Glomerular endothelial cell (primary cell): ENCODE measurements at regions not wholly inside any gene's neighbourhood (a gene's known extent, or its start where the extent isn't known, plus 50 kb on each side); places are given as distances from the start of the nearest gene placed in this dataset.
"Not testable (repeated sequence)": the region's sequence is repeated elsewhere in the genome, so short reads cannot be mapped to it uniquely, and the experiment has no call there.

ENCODE experiments used
- DNase-seq: peaks from one replicate; pipeline ENCODE4 v3.0.0-alpha.2; 2011; ENCODE audit warnings: low read depth, low spot score; ENCODE audit errors: extremely low read depth

DNA sequence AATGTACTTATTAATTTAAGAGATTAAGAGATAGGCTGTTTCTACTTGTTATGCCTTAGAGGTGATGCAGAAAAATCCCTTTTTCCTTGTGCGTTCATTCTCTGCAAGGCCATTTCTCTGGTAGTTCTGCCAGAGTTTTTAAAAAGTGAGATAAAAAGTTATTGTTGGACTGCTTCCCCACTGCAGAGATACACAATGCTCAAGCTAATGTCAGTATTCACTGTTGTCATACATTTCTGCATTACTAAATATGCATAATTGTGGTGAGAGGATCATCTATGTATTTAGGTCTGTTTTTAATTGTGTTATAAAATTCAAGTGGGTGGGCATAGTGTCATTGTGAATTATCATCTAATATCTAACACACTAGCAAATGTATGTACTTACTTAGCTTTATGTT lies 600.4 kb downstream of the HTR1B start:
- DNase-seq = no peak

DNA sequence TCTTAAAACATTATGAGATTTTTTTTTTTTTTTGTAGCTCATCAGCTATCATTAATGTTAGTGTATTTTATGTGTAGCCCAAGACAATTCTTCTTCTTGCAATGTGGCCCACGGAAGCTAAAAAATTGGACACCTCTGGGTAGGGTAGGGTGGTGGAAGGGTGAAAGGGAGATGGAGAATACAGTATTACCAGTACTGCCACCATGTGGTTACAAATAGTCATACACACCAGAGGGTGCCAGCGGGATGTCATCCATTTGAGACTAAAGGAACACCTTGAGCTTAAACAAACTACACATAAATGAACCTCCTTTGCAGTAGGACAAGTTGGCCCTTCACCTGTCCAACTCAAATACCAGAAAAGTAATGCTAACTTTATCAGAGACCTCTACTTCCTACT lies 601.9 kb downstream of the HTR1B start:
- DNase-seq = no peak

DNA sequence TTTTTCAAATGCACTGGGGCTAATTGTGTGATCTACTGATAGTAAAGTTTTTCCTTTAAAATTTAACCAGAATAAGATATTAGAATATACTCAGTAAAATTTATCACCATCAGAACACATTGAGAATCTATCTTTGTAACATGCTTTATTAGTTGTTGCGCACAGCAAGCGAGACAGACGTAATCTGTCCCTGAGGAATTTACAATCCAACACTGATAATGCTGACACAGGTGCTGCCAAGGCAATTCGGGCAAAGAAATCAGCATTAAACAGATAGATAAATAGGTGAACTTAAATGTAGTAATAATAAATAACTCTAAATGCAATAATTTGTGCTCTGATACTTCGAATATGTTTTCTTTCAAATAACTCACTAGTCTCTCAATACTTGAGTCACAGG lies 607.2 kb downstream of the HTR1B start:
- no peak for DNase-seq

DNA sequence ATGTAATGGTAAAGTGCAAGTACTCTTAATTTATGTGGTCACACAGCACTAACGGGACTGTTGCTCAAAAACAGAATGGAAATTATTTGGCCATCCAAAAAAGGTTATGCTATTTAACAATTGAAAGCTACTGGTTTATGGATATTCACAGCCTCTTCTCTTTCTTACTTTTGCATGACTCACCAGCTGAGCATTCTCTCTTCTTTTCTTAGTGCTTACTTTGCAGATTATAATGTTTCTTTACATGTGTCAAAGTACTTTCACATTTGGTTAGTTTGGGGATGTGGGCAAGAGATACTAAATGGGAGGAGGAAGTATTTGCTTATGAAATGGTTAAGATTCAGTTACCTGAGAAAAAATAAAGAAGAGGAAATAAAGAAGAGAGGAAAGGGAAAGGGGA lies 610.5 kb downstream of the HTR1B start:
- no peak for DNase-seq

DNA sequence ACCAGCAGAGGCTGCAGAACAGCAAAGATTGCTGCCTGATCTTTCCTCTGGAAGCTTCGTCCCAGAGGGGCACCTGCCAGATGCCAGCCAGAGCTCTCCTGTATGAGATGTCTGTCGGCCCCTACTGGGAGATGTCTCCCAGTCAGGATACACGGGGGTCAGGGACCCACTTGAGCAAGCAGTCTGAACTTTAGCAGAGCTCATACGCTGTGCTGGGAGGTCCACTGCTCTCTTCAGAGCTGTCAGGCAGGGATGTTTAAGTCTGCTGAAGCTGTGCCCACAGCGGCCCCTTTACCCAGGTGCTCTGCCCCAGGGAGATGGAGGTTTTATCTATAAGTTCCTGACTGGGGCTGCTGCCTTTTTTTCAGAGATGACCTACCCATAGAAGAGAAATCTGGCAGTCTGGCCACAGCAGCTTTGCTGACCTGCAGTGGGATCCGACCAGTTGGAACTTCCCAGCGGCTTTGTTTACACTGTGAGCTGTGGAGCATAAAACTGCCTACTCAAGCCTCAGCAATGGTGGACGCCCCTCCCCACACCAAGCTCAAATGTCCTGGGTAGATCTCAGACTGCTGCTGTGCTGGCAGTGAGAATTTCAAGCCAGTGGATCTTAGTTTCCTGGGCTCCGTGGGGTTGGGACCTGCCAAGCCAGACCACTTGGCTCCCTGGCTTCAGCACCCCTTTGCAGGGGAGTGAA lies 613.9 kb downstream of the HTR1B start:
- not testable (repeated sequence) for DNase-seq

DNA sequence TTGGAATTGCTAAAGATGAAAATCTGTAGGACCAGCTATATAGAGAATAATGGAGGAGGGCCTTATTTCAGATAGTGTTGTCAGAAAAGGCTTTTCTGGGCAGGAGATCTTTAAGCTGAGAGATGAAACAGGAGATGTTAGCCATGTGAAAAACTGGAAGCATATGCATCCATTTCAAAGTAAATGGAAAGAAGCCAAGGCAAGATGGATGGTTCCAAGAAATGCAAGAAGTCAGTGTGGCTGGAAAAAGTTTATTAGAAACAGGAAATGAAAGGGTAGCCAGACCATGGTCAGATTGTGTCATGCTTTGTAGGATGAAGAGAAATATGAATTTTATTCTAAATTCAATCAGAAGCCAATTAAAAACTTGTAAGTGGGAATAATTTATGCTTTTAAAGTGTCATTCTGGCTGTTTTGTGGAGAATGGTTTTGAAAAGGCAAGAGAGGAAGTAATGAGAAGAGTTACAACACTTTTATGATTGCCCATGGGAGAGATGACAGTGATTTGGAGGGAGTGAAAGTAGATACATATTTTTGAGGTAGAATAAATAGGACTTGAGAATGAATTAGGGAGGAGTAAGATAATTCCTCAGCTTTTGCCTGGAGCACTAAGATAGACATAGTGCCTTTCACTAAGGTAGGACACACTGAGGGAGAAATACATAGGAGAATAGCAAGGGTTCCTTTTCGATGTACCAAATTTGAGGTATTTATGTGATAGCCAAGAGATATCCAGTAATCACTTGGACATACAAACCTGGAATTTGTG lies 620.1 kb downstream of the HTR1B start:
- no peak for DNase-seq

DNA sequence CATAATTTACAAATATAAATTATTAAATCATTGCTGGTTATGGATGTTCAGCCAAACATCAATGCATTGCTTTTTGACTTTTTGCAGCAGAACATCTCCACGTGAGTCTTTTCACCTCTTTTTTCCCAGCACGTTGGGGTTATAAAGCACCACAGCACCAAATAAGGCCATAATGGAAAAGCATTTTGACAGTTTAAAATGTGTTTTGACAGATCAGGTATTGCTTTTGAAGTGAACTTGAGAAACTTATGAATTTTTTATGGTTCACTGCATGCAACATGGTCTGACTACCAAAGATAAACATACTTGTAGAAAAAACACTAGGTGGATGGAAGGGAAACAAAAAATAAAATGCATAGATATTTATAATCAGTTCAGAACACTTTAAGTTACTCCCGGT lies 622.4 kb downstream of the HTR1B start:
- no peak for DNase-seq

DNA sequence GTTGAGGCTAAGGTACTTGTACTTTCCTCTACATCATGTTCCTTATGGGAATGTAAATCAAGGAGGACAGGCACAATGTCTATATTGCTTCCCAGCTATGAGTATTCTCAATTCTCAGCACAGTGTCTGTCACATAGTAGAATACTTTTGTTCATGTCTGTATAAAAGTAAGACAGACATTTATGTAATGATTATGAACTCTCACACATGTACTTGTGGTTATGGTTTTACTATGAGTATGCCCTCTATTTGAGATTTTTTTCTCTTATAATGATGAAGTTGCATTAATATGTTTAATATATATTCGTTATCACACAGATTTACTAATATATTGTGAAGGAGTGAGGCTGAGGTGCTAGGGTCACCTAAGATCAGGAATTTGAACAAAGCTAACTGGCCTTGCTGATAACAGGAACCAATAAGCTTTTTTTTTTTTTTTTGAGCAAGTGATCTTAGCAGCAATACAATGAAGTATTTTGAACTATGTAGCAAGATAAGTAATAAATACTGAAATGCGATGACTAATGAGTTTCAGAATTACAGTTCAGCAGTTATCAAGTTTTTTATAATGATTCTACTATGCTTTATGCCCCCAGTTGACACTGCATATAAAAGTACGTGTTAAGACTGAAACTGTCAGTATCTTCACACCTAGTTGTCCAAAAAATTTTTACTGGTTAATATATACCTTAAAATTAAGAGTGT lies 623.1 kb downstream of the HTR1B start:
- DNase-seq = no peak

DNA sequence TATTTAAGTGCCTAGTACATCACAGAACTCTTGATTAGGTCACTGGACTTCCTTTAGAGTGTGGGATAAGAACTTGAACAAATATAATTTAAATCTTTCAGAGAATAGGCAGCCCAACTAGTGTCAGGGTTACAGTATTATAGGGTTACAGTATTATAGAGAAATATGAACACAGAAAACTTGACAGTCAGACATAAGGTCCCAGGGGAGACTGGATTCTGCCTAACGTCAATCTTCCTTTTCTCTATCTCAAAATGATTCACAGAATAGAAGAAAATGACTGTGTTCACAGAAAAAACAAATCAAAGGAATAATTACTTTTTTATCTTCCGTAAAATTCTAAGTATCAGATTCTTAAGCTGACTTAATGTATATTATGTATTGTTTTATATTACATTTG lies 623.8 kb downstream of the HTR1B start:
- DNase-seq = no peak

DNA sequence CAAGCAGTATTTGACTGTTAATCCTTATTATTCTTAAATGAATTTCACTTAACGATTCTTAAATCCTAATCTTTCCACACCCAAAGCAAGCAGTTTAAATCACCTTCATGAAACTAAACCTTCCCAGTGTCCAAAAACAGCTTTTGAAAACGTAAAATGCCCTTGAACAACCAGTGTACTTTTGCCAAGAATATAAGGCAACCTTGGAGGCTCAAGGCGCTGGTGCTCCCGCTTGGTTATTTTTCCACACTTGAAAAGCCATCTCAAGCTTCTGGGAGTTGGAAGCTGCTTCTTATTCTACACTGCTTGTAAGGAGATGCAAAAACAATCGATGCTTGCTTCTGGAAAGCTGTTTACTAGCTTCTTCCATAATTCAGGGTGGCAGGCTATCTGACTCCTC lies 625.7 kb downstream of the HTR1B start:
- no peak for DNase-seq

DNA sequence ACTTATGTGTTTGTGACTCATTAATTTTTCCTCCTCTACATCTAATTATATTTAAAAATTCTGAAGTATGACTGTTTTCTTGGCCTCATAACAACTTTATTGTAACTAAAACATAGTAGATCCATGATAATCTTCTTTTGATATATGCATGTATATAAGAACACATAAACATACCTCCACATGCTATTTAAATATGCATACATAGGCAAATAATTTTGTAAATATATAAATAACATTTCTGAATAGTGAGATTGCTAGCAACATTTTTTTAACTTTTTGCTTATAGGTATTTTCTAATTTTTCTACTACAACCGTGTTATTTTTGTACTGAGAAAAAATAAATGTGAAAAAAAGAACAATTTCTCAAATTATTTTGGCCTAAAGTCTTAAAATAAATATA lies 627.6 kb downstream of the HTR1B start:
- no peak for DNase-seq

DNA sequence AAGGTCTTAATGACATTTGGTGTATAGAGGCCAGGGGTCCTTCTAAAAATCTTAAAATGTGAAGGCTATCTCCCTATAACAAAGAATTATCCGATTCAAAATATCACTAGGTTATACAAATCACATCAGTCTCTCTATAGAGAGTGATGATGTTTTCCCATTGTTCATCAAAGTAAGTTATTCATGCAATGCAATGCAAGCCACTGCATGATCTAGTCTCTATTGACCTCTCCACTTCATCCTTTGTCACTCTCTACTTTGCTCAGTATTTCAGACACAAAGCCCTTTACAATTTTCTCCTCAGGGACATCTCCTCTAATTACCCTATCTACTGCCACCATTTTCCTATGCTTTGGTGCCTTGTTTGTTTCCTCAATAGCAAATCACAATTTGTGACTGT lies 628.0 kb downstream of the HTR1B start:
- DNase-seq = no peak

DNA sequence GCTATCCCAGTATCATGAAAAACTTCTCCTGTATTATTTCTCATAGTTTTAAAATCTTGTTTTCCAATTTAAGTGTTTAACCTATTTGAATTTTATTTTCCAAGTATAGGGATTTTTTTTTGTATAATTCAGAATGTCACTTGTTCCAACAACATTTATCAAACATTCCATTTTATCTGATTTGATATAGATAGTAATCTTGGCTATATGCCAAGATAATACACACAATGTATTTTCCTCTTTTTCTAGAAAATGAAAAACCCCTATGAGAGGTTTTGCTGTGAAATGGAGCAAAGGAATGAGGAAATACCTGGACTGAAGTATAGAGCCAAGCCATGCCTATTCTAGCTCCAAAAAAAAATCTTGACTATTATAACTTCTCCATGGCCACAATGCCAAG lies 628.9 kb downstream of the HTR1B start:
- no peak for DNase-seq

DNA sequence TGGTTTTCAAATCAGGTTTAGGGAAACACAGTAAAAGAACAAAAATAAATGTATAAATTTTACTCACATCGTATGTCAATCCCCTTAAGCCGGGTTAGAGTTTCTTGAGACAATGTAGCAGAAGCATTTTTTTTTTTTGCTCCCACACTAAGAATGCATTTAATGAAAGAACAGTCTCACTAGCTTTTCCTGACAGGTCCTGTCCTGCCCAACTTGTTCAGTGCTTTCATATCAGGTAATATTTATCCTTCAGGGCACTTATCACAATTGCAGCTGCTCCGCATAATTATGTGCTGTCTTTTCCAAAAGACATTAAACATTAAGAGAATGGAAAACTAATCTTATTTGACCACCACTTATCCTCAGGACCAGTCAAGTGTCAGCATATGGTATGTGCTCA lies 632.0 kb downstream of the HTR1B start:
- DNase-seq = no peak

DNA sequence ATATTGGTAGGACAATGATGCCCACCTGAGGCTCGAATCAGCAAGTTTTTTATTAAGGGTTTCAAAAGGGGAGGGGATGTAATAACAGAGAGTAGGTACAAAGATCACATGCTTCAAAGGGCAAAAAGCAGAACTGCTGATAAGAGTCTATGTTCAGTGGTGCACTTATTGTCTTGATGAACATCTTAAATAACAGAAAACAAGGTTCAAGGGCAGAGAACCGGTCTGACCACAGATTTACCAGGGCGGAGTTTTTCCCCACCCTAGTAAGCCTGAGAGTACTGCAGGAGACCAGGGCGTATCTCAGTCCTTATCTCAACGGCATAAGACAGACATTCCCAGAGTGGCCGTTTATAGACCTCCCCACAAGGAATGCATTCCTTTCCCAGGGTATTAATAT lies 639.7 kb downstream of the HTR1B start:
- not testable (repeated sequence) for DNase-seq

DNA sequence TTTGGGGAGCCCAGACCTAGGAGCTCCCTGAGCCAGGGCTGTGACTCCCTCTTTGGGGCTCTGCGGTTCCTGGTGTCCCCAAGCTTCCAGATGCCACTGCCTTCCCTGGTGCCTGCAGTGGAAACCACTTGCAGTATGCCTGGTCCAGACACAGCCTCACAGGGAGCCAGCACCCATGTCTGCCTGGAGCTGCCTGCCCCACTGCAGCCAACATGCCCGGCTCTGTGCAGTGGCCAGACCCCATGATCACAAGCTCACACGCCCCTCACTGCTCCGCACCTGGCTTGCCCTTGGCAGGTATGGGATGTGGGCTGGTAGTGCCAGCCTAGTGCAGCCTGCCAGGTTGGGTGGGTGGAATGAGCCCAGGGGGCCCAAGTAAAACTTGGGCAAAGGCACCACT lies 644.8 kb downstream of the HTR1B start:
- no peak for DNase-seq

DNA sequence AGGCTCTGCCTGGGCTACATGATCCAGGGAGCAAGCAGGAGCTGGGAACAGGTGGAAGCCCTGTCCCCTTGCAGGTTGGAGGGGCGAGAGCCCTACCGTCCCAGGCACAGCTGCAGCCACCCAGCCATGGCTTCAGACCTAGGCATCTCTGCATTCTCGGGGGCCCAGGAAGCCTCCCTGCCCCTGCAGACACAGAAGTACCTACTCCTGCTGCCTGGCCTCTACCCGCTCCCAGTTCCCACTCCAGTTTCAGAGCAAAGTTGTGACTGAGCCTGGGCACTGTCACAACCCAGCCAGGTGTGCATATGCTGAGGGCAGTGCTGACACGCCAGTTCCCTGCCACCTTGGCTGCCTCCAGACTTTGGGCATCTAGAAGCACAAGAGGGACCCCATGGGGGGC lies 645.9 kb downstream of the HTR1B start:
- no peak for DNase-seq

DNA sequence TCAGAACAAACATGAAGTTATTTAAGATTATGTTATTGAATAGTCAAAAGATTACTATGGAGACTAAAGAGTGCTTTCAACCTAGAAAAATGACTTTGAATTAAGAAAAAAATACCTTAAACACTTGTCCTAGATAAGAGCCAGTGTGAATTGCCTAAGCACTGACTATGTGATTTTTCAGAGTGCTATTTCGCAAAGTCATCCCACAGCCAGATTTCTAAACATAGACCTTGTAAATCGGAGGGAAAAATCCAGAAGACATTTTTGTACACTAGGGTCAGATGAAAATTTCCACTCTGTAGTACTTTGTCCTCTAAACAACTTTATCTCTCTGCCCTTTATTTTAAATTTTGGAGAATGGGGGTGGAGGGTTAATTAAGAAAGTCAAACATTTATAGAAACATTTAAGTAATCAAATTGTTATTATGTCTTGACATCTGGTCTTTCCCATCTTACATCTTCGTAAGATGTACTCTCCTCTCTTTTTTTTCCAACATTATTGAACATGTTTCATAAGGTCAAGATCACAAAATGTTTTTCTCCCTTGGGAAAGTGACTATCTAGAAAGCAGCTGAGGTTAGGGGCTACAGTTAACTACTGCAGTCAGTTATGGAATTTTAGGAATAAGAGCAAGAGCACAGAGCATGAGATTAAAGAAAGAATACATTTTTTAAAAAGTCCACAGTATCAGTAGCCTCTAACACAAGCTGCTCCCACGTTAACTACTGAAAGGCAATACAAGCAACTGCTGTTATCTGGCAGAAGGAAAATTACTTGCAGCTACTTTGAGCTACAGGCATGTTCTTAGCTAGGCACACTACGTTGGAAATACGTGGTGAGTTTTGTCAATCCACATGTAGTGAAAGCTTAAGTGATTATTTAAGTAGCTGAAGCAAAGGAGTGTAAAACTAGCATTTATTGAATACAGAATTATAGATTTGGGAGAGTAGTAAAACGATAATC lies 648.5 kb downstream of the HTR1B start:
- DNase-seq = no peak

DNA sequence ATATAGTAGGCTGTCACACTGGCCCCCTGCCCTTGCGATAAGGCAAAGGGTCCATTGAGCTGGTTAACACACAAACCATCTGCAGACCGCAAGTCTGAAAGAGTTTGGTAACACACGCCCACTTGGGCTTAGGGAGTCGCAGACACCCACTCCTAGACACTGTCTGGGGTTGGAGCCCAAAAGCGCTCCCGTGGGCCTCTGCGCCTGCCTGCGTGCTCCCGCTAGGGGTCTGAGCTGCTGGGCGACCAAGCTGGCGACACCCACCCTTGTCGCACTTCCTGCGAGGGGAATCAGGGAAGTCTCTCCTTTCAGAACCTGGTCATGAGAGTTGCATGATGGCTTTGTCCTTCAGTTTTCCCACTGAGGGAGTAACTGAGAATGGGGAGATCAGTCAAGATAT lies 653.0 kb downstream of the HTR1B start:
- no peak for DNase-seq

DNA sequence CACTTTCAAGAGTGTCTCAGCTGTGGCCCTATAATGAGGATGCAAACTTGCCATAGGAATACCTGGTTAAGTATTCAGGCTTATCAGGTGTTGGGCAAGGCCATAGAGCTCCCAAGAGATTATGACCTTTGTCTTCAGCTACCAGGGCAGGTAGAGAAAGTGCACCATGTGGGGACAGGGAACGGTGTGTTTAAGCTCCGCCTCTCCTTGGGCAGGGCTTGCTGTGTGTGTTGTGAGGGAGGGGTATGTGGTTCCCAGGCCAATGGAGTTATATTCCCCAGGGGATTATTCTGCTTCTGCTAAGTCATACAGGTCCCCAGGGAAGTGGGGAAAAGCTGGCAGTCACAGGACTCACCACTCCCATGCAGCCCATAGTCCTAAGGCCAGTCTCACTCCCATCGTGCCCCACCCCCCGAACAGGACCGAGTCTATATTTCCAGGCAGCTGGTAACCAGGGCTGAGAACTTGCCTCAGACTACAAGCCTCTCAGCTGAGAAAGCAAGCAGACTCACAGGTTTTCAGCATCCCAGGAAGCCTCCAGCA lies 660.2 kb downstream of the HTR1B start:
- DNase-seq = no peak

DNA sequence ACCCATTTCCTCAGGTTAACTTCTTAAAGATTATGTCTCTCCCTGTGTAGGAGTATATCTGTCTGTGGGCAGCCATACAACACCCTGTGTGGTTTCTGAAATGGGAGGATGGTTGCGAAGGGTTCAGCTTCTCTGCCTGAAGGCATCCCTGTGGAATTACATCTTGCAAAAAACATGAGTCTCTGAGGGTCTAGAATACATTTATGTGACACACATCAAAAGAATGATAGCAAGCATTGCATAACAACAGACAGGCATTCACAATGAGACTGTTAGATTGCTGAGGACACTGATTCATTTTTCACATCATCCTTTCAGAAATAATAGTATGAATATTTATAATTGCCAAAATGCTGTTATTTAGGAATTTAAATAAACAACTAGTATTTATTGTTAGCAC lies 670.9 kb downstream of the HTR1B start:
- DNase-seq = no peak
